Osteocyte (in vitro differentiated cells): ENCODE measurements at regions not wholly inside any gene's neighbourhood (a gene's known extent, or its start where the extent isn't known, plus 50 kb on each side); places are given as distances from the start of the nearest gene placed in this dataset.

ENCODE experiments used
- DNase-seq: peaks from one replicate; pipeline ENCODE4 v3.0.0; 2021; ENCODE audit warnings: mixed read lengths; ENCODE audit not compliant: unreplicated experiment; ENCODE audit errors: extremely low spot score
- H3K27ac Mint-ChIP-seq: one replicate; pipeline ENCODE4 v1.8.0; 2021; ENCODE audit warnings: mild to moderate bottlenecking, mixed read lengths; ENCODE audit not compliant: unreplicated experiment
- H3K27me3 Mint-ChIP-seq: one replicate; pipeline ENCODE4 v1.8.0; 2021; ENCODE audit warnings: mixed read lengths; ENCODE audit not compliant: unreplicated experiment
- H3K36me3 Mint-ChIP-seq: one replicate; pipeline ENCODE4 v1.8.0; 2021; ENCODE audit warnings: mixed read lengths; ENCODE audit not compliant: unreplicated experiment
- H3K4me1 Mint-ChIP-seq: one replicate; pipeline ENCODE4 v1.8.0; 2021; ENCODE audit warnings: mixed read lengths; ENCODE audit not compliant: unreplicated experiment
- H3K4me3 Mint-ChIP-seq: one replicate; pipeline ENCODE4 v1.8.0; 2021; ENCODE audit warnings: mild to moderate bottlenecking, moderate library complexity, mixed read lengths; ENCODE audit not compliant: unreplicated experiment
- H3K9me3 Mint-ChIP-seq: one replicate; pipeline ENCODE4 v1.8.0; 2021; ENCODE audit warnings: mixed read lengths; ENCODE audit not compliant: unreplicated experiment
- CTCF ChIP-seq: fragments of 200-600 bp; sonication (generic); IDR thresholded peaks from 2 replicates; pipeline ENCODE4 v1.5.0; 2021; ENCODE audit warnings: antibody characterized with exemption, mild to moderate bottlenecking, moderate library complexity

DNA sequence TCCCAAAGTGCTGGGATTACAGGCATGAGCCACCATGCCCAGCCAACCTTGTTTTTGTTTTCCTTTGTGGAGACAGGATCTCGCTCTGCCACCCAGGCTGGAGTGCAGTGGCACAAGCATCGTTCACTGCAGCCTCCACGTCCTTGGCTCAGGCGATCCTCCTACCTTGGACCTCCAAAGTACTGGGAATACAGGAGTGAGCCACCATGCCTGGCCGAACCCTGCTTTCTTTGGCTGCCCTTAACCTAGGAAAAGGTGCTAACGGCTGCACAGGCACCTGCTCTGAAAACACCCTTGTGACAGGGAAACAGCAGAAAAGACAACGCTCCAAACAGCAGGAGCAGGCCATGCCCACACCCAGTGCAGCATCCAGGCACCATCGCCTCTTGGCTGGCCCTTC is 71.9 kb downstream of the OAT start:
- no peak for TF ChIP-seq CTCF
- DNase-seq = no peak
- H3K27me3 Mint-ChIP-seq = no peaks in the 10 kb centered on the region
- H3K9me3 Mint-ChIP-seq = no peaks in the 10 kb centered on the region
- H3K4me3 Mint-ChIP-seq = no peak overlapping the region
- H3K4me1 Mint-ChIP-seq = peaks cover 14% of the 10 kb centered on the region
- H3K27ac Mint-ChIP-seq = no peak overlapping the region
- no peaks in the 10 kb centered on the region for H3K36me3 Mint-ChIP-seq

DNA sequence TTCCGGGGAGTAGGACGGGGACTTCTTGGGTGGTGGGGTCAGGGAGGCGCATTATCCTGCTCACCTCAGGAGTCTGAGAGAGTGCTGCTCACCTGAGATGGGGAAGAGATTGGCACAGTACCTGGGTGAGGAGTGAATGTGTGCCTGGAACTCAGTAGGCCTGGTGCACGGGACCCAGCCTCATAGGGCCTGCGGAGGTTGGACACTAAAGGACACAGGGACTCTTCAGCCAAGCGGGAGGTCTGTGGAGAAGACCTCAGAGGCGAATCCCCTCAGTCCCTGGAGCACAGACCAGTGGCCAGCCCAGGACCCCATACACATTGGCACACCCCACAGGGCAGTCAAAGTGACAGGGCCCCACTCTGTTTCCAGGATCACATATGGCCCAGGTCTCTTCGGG is 73.2 kb downstream of the OAT start:
- Mint-ChIP-seq H3K9me3 (no peaks in the 10 kb centered on the region), H3K27me3 (no peaks in the 10 kb centered on the region), H3K4me1 (peaks cover 19% of the 10 kb centered on the region), H3K36me3 (no peaks in the 10 kb centered on the region), H3K4me3 (no peak overlapping the region), H3K27ac (no peak overlapping the region)
- TF ChIP-seq CTCF = no peak
- DNase-seq = no peak

DNA sequence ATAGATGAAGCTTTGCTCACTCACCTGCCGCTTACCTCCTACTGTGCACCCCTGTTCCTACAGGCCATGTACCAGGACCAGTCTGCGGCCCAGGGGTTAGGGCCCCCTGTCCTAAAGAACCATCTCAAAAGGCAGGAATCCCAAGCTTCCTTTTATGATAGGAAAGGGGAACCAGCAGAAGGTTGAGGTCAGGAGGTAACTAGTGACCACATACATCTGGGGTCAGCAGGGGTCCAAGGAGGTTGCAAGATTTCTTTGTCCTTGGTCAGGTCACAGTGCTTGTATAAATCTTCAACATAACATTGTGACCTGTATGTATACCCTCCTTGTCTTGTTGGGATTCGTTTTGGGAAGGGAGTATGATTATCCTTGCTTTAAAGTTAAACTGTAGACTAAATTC is 73.8 kb downstream of the OAT start:
- DNase-seq = no peak
- no peaks in the 10 kb centered on the region for H3K27me3 Mint-ChIP-seq
- H3K36me3 Mint-ChIP-seq = no peaks in the 10 kb centered on the region
- H3K4me3 Mint-ChIP-seq = no peak overlapping the region
- no peak for TF ChIP-seq CTCF
- H3K27ac Mint-ChIP-seq = no peak overlapping the region
- no peaks in the 10 kb centered on the region for H3K9me3 Mint-ChIP-seq
- peaks cover 25% of the 10 kb centered on the region for H3K4me1 Mint-ChIP-seq

GRCh38 chr10:124344266-124344590 is 74.5 kb downstream of the OAT start:
- Mint-ChIP-seq H3K27ac (no peak overlapping the region), H3K4me3 (no peak overlapping the region), H3K4me1 (peaks cover 30% of the 10 kb centered on the region), H3K9me3 (no peaks in the 10 kb centered on the region), H3K36me3 (no peaks in the 10 kb centered on the region), H3K27me3 (no peaks in the 10 kb centered on the region)
- TF ChIP-seq CTCF = no peak
- no peak for DNase-seq

DNA sequence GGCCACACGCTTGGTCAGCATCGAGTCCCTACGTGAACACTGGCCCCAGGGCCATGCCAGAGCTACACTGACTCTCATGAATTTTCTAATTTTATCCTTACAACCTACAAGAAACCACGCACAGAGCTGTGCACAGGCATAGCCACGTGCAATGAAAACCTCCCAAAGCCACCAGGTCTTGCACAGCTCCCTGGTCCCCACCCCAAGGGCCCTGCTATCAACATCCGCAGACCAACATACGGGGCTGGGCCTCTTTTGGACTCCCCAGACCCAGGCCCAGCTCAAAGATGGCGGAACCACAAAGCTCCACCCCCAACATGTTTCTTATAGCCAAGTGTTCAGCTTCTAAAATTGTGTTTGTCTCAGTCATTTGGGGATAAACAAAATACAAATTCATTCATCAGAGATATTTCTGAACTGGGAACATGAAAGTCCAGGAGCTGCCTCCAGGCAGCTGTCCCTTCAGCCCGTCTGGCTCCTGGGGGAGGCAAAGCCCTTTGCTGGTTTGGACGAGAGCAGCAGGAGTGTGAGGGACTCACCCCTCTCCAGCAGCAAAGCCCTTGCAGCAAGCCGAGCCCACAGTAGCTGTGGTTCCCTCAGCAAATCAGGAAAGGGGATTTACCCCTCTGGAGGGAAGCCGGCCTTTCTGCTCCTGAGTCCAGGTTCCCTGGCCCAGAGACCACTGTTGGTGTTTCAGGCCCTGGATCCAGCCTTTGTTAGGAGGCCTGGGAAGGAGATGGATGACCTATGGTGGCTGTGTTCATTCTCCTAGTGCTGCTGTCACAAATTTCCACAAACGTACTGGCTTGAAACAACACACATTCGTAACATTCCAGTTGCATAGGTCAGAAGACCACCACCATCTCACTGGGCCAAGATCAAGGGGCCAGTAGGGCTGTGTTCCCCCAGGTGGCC is 75.1 kb downstream of the OAT start:
- DNase-seq = peak; percentile 48
- Mint-ChIP-seq H3K36me3 (no peaks in the 10 kb centered on the region), H3K4me3 (no peak overlapping the region), H3K9me3 (no peaks in the 10 kb centered on the region), H3K4me1 (peaks cover 33% of the 10 kb centered on the region), H3K27me3 (no peaks in the 10 kb centered on the region), H3K27ac (no peak overlapping the region)
- TF ChIP-seq CTCF = no peak
